Thymus (tissue), 11 donors: ENCODE measurements at regions not wholly inside any gene's neighbourhood (a gene's known extent, or its start where the extent isn't known, plus 50 kb on each side); places are given as distances from the start of the nearest gene placed in this dataset.
"Not testable (repeated sequence)": the region's sequence is repeated elsewhere in the genome, so short reads cannot be mapped to it uniquely, and the experiment has no call there.

Source experiments
- DNase-seq, 9 donors: peaks; one replicate each; pipeline ENCODE4 v3.0.0-alpha.2; 2013; ENCODE audit warnings: low spot score in 9 of 9, low read depth in 6 of 9, missing footprints in 1 of 9
- H3K27ac ChIP-seq, 2 donors: one replicate each; pipeline ENCODE4 v1.5.1; 2013; ENCODE audit warnings: control low read depth in 1 of 2, low read depth in 1 of 2, low read length in 1 of 2, mild to moderate bottlenecking in 1 of 2, moderate library complexity in 1 of 2
- H3K27me3 ChIP-seq, 2 donors: one replicate each; pipeline ENCODE4 v1.5.1; 2013; ENCODE audit warnings: low read length in 1 of 2; ENCODE audit not compliant: control insufficient read depth in 2 of 2, insufficient read depth in 1 of 2
- H3K36me3 ChIP-seq, 2 donors: one replicate each; pipeline ENCODE4 v1.5.1; 2013; ENCODE audit warnings: low read length in 1 of 2, mild to moderate bottlenecking in 1 of 2, moderate library complexity in 1 of 2; ENCODE audit not compliant: control insufficient read depth in 2 of 2, insufficient read depth in 2 of 2
- H3K4me1 ChIP-seq, 2 donors: one replicate each; pipeline ENCODE4 v1.5.1; 2013; ENCODE audit warnings: low read length in 2 of 2; ENCODE audit not compliant: control insufficient read depth in 2 of 2, insufficient read depth in 2 of 2
- H3K4me3 ChIP-seq, 2 donors: one replicate each; pipeline ENCODE4 v1.5.1; 2013; ENCODE audit warnings: low read length in 2 of 2, control low read depth in 1 of 2, mild to moderate bottlenecking in 1 of 2
- H3K9me3 ChIP-seq, 2 donors: one replicate each; pipeline ENCODE4 v1.5.1; 2013; ENCODE audit warnings: low read length in 1 of 2, mild to moderate bottlenecking in 1 of 2; ENCODE audit not compliant: control insufficient read depth in 2 of 2, insufficient read depth in 1 of 2
- WGBS: extraction: QIAGEN DNeasy Blood & Tissue Kit; methylation state at CpG from one replicate; pipeline ENCODE4 v1.1.7; 2013; 5-methylcytosine and 5-hydroxymethylcytosine counted together
- donor health status: healthy.

DNA sequence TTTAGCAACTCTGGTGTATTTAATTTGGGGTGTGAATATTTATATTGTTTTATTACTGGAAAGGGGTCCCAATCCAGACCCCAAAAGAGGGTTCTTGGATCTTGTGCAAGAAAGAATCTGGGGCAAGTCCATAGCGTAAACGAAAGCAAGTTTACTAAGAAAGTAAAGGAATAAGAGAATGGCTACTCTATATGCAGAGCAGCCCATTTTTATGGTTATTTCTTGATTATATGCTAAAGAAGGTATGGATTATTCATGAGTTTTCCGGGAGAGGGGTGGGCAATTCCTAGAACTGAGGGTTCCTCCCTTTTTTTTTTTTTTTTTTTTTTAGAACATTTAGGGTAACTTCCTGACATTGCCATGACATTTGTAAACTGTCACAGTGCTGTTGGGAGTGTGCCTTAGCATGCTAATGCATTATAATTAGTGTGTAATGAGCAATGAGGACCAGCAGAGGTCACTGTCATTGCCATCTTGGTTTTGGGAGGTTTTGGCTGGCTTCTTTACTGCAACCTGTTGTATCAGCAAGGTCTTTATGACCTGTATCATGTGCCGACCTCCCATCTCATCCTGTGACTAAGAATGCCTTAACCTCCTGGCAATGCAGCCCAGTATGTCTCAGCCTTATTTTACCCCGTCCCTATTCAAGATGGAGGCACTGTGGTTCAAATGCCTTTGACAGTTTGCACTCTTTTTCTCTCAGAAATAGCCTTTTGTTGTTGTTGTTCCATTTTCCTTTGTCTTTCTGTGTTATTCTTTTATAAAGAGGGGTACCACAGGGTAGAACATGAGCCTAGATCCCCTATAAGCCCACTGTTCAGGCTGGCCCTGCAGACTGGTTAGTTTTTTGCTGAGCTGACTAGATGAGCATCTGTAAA is 75.5 kb upstream of the DCD start:
- H3K36me3 ChIP-seq = no peaks in the 10 kb centered on the region
- peaks cover 0 to 2% of the 10 kb centered on the region in 2 donors for H3K27me3 ChIP-seq
- DNase-seq = peak in 8 of 9 donors; percentile 5 to 55 (median 16)
- H3K4me1 ChIP-seq = peaks cover 0 to 4% of the 10 kb centered on the region in 2 donors
- WGBS = 83% methylated on average over 5 of the region's 5 CpGs
- H3K4me3 ChIP-seq = no peak overlapping the region
- H3K27ac ChIP-seq = no peak overlapping the region
- no peaks in the 10 kb centered on the region for H3K9me3 ChIP-seq

DNA sequence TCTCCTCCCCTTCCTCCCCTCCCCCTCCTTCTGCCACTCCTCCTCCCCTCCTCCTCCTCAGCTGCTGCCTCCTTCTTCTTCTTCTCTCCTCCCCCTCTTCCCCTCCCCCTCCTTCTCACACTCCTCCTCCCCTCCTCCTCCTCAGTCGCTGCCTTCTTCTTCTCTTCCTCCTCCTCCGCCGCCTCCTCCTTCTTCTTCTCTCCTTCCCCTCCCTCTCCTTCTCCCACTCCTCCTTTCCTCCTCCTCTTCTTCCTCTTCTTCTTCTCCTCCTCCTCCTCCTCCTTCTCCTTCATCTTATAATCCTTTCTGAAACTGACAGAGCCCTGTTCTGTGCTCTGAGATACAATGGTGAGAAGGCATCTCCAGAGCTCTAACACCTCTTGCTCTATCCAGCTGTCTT is 73.1 kb upstream of the DCD start:
- Histone ChIP-seq H3K9me3 (no peaks in the 10 kb centered on the region), H3K4me1 (peaks cover 0 to 6% of the 10 kb centered on the region in 2 donors), H3K27ac (no peak overlapping the region), H3K27me3 (peaks cover 0 to 2% of the 10 kb centered on the region in 2 donors), H3K36me3 (no peaks in the 10 kb centered on the region), H3K4me3 (no peak overlapping the region)
- DNase-seq = no peak
- 71% methylated on average over 3 of the region's 3 CpGs for WGBS

DNA sequence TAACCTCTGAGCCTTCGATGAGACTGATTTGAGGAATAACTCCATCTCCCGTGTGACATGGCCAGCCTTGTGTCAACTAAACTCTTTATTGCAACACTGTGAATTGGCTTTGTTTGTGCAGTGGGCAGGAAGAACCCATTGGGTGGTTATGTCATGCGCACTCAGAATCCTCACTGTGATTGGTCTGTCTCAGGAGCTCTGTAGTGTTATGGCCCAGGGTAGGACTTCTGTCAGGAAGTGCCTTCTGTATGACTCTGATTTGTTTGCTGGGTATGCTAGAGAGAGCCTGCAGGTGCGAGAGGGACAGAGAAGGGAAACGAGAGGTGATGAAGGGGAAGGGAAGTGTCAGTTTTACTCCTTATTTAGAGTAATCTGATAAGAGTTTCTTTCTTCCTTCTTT is 71.5 kb upstream of the DCD start:
- DNase-seq = no peak
- Histone ChIP-seq H3K36me3 (no peaks in the 10 kb centered on the region), H3K27me3 (peaks cover 0 to 2% of the 10 kb centered on the region in 2 donors), H3K4me1 (peaks cover 0 to 11% of the 10 kb centered on the region in 2 donors), H3K9me3 (no peaks in the 10 kb centered on the region), H3K4me3 (no peak overlapping the region), H3K27ac (no peak overlapping the region)
- 59% methylated on average over 5 of the region's 5 CpGs for WGBS

DNA sequence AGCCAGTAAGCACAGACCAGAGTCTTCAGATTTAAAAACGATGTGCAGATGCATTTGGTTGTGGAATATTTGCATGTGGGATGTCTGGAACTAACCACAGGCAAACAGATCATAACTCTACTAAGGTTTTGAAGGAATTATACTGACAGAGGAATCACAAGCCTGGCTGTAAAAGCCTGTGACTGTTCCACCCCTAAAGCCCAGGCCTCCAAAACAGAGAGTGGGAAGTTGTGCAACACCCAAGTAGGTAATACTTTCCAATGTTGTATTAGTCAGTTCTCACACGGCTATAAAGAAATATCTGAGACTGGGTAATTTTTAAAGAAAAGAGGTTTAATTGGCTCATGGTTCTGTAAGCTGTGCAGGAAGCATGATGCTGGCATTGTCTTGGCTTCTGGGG is 68.1 kb upstream of the DCD start:
- Histone ChIP-seq H3K4me1 (peaks cover 0 to 11% of the 10 kb centered on the region in 2 donors), H3K36me3 (no peaks in the 10 kb centered on the region), H3K27me3 (peaks cover 0 to 2% of the 10 kb centered on the region in 2 donors), H3K9me3 (no peaks in the 10 kb centered on the region), H3K4me3 (no peak overlapping the region), H3K27ac (no peak overlapping the region)
- DNase-seq = no peak
- WGBS = 87% methylated on average over 2 of the region's 2 CpGs

DNA sequence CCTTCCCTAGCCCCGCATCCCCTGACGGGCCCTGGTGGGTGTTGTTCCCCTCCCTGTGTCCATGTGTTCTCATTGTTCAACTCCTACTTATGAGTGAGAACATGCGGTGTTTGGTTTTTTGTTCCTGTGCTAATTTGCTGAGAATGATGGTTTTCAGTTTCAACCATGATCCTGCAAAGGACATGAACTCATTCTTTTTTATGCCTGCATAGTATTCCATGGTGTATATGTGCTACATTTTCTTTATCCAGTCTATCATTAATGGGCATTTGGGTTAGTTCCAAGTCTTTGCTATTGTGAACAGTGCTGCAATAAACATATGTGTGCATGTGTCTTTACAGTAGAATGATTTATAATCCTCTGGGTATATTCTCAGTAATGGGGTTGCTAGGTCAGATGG is 65.7 kb upstream of the DCD start:
- H3K9me3 ChIP-seq, H3K4me3 ChIP-seq, H3K4me1 ChIP-seq, H3K36me3 ChIP-seq, DNase-seq, H3K27me3 ChIP-seq, H3K27ac ChIP-seq: not testable (repeated sequence)
- WGBS = 33% methylated on average over 3 of the region's 3 CpGs

DNA sequence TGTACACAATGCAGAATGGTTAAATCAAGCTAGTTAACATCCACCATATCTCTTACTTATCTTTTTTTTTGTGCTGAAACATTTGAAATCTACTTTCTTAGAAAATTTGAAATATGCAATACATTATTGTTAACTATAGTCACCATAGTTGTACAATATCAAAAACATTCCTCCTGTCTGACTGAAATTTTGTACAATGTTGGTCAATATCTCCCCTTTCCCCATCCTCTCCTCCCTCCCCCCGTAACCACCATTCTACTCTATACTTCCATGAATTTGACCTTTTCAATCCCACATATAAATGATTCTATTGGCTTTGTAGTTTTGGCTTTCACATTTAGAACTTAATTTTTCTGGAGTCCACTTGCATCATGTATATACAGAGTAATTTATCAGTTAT is 63.5 kb upstream of the DCD start:
- Histone ChIP-seq H3K4me3 (no peak overlapping the region), H3K27ac (no peak overlapping the region), H3K27me3 (no peaks in the 10 kb centered on the region), H3K9me3 (no peaks in the 10 kb centered on the region), H3K4me1 (peaks cover 0 to 7% of the 10 kb centered on the region in 2 donors), H3K36me3 (no peaks in the 10 kb centered on the region)
- 98% methylated on average over 1 of the region's 1 CpG for WGBS
- DNase-seq = no peak

DNA sequence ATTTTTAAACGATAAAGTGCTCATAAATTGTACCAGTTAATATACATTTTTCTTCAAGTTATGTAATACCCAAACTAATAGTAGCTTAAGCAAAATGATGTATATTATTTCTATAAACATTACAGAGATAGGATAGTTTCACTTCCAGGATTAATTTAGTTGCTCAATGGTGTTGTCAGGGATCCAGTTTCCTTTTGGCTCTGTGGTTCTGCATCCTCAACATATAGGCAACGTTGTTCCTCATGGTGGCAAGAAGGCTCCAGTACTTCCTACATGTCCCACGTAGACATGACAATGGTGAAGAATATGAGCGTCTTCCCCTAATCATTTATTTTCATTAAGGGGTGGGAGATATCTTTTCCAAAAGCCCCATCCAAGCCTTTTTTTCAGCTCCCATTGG is 60.7 kb upstream of the DCD start:
- H3K27me3 ChIP-seq = no peaks in the 10 kb centered on the region
- H3K4me1 ChIP-seq = no peaks in the 10 kb centered on the region
- no peak overlapping the region for H3K27ac ChIP-seq
- WGBS = 91% methylated on average over 4 of the region's 4 CpGs
- no peaks in the 10 kb centered on the region for H3K9me3 ChIP-seq
- no peaks in the 10 kb centered on the region for H3K36me3 ChIP-seq
- no peak for DNase-seq
- no peak overlapping the region for H3K4me3 ChIP-seq

DNA sequence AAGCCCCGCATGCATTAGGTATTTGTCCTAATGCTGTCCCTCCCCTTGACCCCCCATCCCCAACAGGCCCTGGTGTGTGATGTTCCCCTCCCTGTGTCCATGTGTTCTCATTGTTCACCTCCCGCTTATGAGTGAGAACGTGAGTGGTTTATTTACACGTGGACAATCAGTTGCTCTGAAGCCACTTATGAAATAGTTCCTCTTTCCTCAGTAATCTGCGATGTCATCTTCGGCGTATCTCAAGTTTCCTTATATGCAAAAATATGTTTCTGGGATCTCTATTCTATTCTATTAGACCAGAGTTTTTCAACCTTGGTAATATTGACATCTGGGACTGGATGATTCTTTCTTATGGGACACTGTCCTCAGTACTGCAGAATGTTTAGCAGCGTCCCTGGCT is 56.0 kb upstream of the DCD start:
- Histone ChIP-seq H3K27ac (no peak overlapping the region), H3K36me3 (no peaks in the 10 kb centered on the region), H3K27me3 (no peaks in the 10 kb centered on the region), H3K4me3 (no peak overlapping the region), H3K4me1 (no peaks in the 10 kb centered on the region), H3K9me3 (no peaks in the 10 kb centered on the region)
- DNase-seq = no peak
- WGBS = 45% methylated on average over 8 of the region's 8 CpGs

DNA sequence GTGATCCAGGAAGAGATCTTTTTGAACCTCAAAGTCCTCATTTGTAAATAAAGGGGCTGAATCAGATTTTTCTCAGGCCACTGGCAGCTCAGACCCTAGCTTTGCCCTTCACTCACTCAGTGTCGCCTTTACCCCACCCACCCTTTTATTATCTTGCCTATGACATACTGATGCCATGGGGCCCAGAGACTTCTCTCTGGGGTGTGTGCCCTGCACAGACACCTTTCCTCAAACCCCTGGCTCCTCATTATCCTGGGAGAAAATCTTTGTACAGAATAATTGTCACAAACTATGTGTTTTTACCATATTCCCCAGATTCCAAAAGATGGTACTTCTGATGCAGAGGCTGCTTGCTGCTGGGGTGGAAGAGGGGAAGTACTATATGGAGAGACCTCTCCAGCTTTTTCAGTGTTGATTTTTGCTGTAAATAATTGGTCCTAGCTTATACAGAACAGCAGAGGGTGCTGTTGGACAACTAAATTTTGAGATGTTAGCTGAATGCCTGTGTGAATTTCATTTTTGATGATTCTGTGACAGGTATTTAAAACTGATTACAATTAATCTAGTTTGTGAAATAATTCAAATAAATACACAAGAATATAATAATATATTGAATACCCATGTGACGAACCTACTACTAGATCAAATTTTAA is 53.9 kb upstream of the DCD start:
- H3K27ac ChIP-seq = no peak overlapping the region
- no peaks in the 10 kb centered on the region for H3K27me3 ChIP-seq
- no peak overlapping the region for H3K4me3 ChIP-seq
- 38% methylated on average over 2 of the region's 2 CpGs for whole genome bisulfite sequencing
- peak in 8 of 9 donors; percentile 15 to 64 (median 42) for DNase-seq
- no peaks in the 10 kb centered on the region for H3K36me3 ChIP-seq
- no peaks in the 10 kb centered on the region for H3K9me3 ChIP-seq
- no peaks in the 10 kb centered on the region for H3K4me1 ChIP-seq
